ENCODE measurements at regions not wholly inside any gene's neighbourhood (a gene's known extent, or its start where the extent isn't known, plus 50 kb on each side); places are given as distances from the start of the nearest gene placed in this dataset.
A peak's percentile ranks its signal among the peaks of the same experiment; 100 is the strongest.
"Not testable (repeated sequence)": the region's sequence is repeated elsewhere in the genome, so short reads cannot be mapped to it uniquely, and the experiment has no call there.

DNA sequence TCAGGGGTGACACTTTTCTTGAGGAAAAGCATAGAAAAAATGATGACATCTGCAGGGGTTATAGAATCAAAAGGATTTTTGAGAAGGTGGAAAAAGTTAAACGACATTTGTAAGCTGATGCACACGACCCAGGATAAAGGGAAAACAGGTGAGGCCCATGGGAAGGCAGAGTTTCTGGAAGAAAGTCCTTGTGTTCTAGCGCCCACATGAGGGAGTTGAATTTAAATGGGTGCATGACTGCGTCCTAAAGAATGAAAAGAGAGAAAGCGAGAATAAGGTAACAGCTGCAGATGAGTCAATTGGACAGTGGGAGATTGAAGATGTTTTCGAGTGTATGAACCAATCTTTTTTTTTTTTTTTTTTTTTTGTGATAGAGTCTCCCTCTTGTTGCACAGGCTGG is 158.1 kb downstream of the GALR1 start:
- TF ChIP-seq, protein P1, sequence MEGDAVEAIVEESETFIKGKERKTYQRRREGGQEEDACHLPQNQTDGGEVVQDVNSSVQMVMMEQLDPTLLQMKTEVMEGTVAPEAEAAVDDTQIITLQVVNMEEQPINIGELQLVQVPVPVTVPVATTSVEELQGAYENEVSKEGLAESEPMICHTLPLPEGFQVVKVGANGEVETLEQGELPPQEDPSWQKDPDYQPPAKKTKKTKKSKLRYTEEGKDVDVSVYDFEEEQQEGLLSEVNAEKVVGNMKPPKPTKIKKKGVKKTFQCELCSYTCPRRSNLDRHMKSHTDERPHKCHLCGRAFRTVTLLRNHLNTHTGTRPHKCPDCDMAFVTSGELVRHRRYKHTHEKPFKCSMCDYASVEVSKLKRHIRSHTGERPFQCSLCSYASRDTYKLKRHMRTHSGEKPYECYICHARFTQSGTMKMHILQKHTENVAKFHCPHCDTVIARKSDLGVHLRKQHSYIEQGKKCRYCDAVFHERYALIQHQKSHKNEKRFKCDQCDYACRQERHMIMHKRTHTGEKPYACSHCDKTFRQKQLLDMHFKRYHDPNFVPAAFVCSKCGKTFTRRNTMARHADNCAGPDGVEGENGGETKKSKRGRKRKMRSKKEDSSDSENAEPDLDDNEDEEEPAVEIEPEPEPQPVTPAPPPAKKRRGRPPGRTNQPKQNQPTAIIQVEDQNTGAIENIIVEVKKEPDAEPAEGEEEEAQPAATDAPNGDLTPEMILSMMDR (IDR thresholded peaks at IDR 0.05; ENCODE audit: unreplicated experiment), result no peak
- no peaks in the 10 kb centered on the region for H3K4me1 Mint-ChIP-seq (ENCODE audit: low read depth)
- DNase-seq (ENCODE audit: low spot score, unreplicated experiment), result no peak
- H3K36me3 Mint-ChIP-seq (ENCODE audit: insufficient read depth), result no peaks in the 10 kb centered on the region
- H3K27ac Mint-ChIP-seq, result no peak overlapping the region
- no peak overlapping the region for H3K4me3 Mint-ChIP-seq (ENCODE audit: low read depth)
- H3K27me3 Mint-ChIP-seq, result no peaks in the 10 kb centered on the region
- H3K9me3 Mint-ChIP-seq (ENCODE audit: low read depth), result no peaks in the 10 kb centered on the region

DNA sequence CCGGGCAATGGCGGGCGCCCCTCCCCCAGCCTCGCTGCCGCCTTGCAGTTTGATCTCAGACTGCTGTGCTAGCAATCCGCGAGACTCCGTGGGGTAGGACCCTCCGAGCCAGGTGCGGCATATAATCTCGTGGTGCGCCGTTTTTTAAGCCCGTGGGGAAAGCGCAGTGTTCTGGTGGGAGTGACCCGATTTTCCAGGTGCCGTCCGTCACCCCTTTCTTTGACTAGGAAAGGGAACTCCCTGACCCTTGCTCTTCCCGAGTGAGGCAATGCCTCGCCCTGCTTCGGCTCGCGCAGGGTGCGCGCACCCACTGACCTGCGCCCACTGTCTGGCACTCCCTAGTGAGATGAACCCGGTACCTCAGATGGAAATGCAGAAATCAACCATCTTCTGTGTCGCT is 171.9 kb downstream of the GALR1 start:
- H3K4me1 Mint-ChIP-seq (ENCODE audit: low read depth); H3K36me3 Mint-ChIP-seq (ENCODE audit: insufficient read depth); DNase-seq (ENCODE audit: low spot score, unreplicated experiment); H3K27me3 Mint-ChIP-seq: not testable (repeated sequence)
- H3K4me3 Mint-ChIP-seq (ENCODE audit: low read depth), result peak overlapping the region; percentile 90
- peak overlapping the region; percentile 98 for H3K27ac Mint-ChIP-seq
- peaks cover 10% of the 10 kb centered on the region for H3K9me3 Mint-ChIP-seq (ENCODE audit: low read depth)

DNA sequence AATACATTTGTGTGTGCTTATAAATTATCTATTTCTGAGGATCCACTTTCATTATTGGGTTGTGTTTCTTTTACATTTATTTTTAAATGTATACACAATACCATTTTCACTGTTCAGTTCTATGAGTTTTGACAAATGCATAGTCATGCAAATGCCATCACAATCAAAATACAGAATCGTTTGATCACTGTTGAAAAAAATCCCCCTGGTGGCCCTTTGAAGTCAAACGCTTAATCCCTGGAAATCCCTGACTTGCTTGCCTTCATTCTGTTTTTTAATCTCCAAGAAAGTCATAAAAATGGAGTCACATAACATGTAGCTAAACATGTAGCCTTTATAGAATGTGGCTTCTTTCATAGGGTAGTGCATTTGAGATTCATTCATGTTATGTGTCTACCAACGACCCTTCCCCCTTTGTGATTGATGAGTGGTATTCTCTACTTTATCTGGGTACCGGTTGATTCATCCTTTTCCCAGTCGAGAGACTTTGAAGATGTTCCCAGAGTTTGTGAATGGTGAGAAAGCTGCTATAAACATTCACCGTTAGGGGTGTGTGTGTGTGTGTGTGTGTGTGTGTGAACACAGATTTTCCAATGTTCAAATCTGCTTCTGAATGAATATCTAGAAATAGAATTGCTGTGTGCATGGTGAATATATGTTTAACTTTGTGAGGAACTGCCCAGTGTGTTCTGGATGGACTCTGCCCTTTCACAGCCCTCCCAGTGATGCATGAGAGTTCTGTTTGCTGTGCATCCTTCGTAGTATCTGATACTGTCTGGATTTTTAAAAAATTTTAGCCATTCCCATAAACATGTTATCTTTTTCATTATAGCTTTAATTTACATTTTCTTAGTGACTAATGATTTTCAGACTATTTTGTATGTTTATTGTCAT is 173.6 kb downstream of the GALR1 start:
- Mint-ChIP-seq H3K4me3 (ENCODE audit: low read depth) (peak overlapping the region; percentile 20), H3K36me3 (ENCODE audit: insufficient read depth) (peaks cover 3% of the 10 kb centered on the region), H3K27ac (no peak overlapping the region), H3K9me3 (ENCODE audit: low read depth) (peaks cover 10% of the 10 kb centered on the region), H3K4me1 (ENCODE audit: low read depth) (peaks cover 7% of the 10 kb centered on the region), H3K27me3 (no peaks in the 10 kb centered on the region)
- DNase-seq (ENCODE audit: low spot score, unreplicated experiment), result no peak
- TF ChIP-seq, protein P1 (IDR thresholded peaks at IDR 0.05; ENCODE audit: unreplicated experiment), result peak; percentile 41

DNA sequence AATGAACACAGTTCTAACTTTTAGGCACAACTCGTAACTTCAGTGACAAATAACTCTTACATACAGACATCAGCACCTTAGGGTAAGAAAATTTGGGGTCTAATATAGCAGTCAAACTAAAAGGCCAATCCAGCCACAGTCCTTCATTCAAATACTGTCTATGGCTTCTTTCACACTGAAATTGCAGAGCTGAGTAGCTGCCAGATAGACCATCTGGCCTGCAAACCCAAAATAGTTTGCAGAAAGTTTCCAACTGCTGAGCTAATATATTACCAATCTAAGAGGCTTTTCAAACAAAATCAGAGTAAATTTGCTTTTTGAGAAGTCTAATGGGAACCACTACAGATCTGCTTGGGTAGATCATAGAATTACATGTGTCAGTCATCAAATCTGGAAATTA is 183.4 kb downstream of the GALR1 start:
- TF ChIP-seq, protein P1 (IDR thresholded peaks at IDR 0.05; ENCODE audit: unreplicated experiment), result no peak
- Mint-ChIP-seq H3K36me3 (ENCODE audit: insufficient read depth) (peaks cover 5% of the 10 kb centered on the region), H3K4me1 (ENCODE audit: low read depth) (peaks cover 12% of the 10 kb centered on the region), H3K9me3 (ENCODE audit: low read depth) (peaks cover 8% of the 10 kb centered on the region), H3K4me3 (ENCODE audit: low read depth) (no peak overlapping the region), H3K27ac (no peak overlapping the region), H3K27me3 (no peaks in the 10 kb centered on the region)
- DNase-seq (ENCODE audit: low spot score, unreplicated experiment), result no peak

DNA sequence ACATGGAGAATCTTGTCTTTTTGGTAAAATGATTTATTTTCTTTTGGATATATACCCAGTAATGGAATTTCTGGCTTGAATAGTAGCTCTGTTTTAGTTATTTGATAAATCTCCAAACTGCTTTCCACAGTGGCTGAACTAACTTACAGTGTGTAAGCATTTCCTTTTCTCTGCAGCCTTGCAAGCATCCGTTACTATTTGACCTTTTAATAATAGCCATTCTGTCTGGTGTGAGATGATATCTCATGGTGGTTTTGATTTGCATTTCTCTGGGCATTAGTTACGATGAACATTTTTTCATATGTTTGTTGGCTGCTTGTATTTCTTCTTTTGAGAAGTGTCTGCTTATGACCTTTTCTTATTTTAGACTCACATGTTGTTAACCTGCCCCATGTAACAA is 190.2 kb downstream of the GALR1 start:
- Mint-ChIP-seq H3K4me1 (ENCODE audit: low read depth) (peaks cover 3% of the 10 kb centered on the region), H3K9me3 (ENCODE audit: low read depth) (no peaks in the 10 kb centered on the region)
- TF ChIP-seq, protein P1 (IDR thresholded peaks at IDR 0.05; ENCODE audit: unreplicated experiment), result no peak

DNA sequence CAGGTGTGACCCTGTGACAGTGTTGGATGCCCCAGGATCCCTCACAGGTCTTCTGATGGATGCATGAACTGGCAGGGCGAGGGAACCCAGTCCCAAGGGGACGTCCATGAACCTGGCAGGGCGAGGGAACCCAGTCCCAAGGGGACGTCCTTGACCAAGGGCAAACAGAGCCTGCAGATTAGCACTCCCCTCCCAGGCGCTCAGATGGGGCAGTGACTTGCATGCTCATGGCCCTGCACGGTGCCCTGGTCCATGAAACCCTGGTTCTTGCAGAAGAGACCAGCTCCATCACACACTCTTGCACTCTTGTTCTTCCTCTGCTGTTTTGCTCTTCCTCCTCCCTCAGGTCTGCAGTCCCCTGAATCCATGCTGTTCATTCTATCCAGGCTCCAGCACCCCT is 192.7 kb downstream of the GALR1 start:
- TF ChIP-seq, protein P1 (IDR thresholded peaks at IDR 0.05; ENCODE audit: unreplicated experiment), result no peak
- H3K27me3 Mint-ChIP-seq, result no peaks in the 10 kb centered on the region

More for the DNA sequence above, 190.2 kb downstream of the GALR1 start:
- H3K27ac Mint-ChIP-seq, result no peak overlapping the region
- no peak overlapping the region for H3K4me3 Mint-ChIP-seq (ENCODE audit: low read depth)
- H3K36me3 Mint-ChIP-seq (ENCODE audit: insufficient read depth), result peaks cover 4% of the 10 kb centered on the region
- H3K27me3 Mint-ChIP-seq, result no peaks in the 10 kb centered on the region
- no peak for DNase-seq (ENCODE audit: low spot score, unreplicated experiment)

More for the DNA sequence above, 192.7 kb downstream of the GALR1 start:
- Mint-ChIP-seq H3K36me3 (ENCODE audit: insufficient read depth) (peaks cover 4% of the 10 kb centered on the region), H3K27ac (no peak overlapping the region), H3K4me3 (ENCODE audit: low read depth) (no peak overlapping the region), H3K4me1 (ENCODE audit: low read depth) (peaks cover 3% of the 10 kb centered on the region), H3K9me3 (ENCODE audit: low read depth) (no peaks in the 10 kb centered on the region)
- DNase-seq (ENCODE audit: low spot score, unreplicated experiment), result no peak
